ENCODE measurements at regions not wholly inside any gene's neighbourhood (a gene's known extent, or its start where the extent isn't known, plus 50 kb on each side); places are given as distances from the start of the nearest gene placed in this dataset.

DNA sequence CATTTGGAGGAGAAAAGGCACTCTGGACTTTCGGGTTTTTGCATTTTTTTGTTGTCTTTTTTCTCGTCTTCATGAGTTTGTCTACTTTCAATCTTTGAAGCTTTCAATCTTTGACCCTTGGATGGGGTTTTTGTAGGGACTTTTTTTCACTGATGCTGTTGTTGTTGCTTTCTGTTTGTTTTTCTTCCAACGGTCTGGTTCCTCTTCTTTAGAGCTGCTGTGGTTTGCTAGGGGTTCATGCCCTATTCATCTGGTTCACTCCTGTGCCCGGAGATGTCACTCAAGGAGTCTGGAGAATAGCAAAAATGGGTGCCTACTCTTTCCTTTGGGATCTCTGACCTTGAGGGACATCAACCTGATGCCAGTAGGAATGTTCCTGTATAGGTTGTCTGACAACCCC, 378.6 kb upstream of the TYRP1 start:
- H3K4me1 ChIP-seq (ENCODE audit: control insufficient read depth, insufficient read depth, low read length), result no peaks in the 10 kb centered on the region
- H3K9me3 ChIP-seq (ENCODE audit: control insufficient read depth, insufficient read depth, low read depth, low read length), result no peaks in the 10 kb centered on the region
- DNase-seq (ENCODE audit: low read depth, low spot score), result no peak
- no peak overlapping the region for H3K4me3 ChIP-seq (ENCODE audit: low read depth in 2 of 2, low read length in 2 of 2)
- BruUV-seq (replicated peaks), result no TSS peak
- TF ChIP-seq POLR2AphosphoS5 (IDR thresholded peaks at IDR 0.05; ENCODE audit: low read depth, low read length) (no peak), SIN3A (IDR thresholded peaks at IDR 0.05; ENCODE audit: borderline replicate concordance, insufficient read depth, low read depth, low read length) (no peak), TCF7L2 (IDR thresholded peaks at IDR 0.05; ENCODE audit: low read depth, low read length) (no peak)
- TF ChIP-seq, protein P1, sequence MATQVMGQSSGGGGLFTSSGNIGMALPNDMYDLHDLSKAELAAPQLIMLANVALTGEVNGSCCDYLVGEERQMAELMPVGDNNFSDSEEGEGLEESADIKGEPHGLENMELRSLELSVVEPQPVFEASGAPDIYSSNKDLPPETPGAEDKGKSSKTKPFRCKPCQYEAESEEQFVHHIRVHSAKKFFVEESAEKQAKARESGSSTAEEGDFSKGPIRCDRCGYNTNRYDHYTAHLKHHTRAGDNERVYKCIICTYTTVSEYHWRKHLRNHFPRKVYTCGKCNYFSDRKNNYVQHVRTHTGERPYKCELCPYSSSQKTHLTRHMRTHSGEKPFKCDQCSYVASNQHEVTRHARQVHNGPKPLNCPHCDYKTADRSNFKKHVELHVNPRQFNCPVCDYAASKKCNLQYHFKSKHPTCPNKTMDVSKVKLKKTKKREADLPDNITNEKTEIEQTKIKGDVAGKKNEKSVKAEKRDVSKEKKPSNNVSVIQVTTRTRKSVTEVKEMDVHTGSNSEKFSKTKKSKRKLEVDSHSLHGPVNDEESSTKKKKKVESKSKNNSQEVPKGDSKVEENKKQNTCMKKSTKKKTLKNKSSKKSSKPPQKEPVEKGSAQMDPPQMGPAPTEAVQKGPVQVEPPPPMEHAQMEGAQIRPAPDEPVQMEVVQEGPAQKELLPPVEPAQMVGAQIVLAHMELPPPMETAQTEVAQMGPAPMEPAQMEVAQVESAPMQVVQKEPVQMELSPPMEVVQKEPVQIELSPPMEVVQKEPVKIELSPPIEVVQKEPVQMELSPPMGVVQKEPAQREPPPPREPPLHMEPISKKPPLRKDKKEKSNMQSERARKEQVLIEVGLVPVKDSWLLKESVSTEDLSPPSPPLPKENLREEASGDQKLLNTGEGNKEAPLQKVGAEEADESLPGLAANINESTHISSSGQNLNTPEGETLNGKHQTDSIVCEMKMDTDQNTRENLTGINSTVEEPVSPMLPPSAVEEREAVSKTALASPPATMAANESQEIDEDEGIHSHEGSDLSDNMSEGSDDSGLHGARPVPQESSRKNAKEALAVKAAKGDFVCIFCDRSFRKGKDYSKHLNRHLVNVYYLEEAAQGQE (IDR thresholded peaks at IDR 0.05; ENCODE audit: insufficient read depth in 1 of 2, low read depth in 2 of 2, low read length in 1 of 2), result no peak
- TF ChIP-seq, protein P2, sequence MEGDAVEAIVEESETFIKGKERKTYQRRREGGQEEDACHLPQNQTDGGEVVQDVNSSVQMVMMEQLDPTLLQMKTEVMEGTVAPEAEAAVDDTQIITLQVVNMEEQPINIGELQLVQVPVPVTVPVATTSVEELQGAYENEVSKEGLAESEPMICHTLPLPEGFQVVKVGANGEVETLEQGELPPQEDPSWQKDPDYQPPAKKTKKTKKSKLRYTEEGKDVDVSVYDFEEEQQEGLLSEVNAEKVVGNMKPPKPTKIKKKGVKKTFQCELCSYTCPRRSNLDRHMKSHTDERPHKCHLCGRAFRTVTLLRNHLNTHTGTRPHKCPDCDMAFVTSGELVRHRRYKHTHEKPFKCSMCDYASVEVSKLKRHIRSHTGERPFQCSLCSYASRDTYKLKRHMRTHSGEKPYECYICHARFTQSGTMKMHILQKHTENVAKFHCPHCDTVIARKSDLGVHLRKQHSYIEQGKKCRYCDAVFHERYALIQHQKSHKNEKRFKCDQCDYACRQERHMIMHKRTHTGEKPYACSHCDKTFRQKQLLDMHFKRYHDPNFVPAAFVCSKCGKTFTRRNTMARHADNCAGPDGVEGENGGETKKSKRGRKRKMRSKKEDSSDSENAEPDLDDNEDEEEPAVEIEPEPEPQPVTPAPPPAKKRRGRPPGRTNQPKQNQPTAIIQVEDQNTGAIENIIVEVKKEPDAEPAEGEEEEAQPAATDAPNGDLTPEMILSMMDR (IDR thresholded peaks at IDR 0.05), result no peak
- H3K36me3 ChIP-seq (ENCODE audit: control insufficient read depth, insufficient read depth, low read length), result no peaks in the 10 kb centered on the region
- no peak overlapping the region for H3K27ac ChIP-seq (ENCODE audit: low read length)
- ATAC-seq, result no peak
- in situ Hi-C loops (cut with HindIII; ENCODE audit: low pct_unique_long_range_greater_than_20kb, low sequenced_read_pairs) (no loop called here), intact Hi-C loops (cut with micrococcal nuclease; ENCODE audit: unreplicated experiment) (no loop called here)
- CTCF ChIA-PET, result no interaction called here
- H3K27me3 ChIP-seq (ENCODE audit: control insufficient read depth, insufficient read depth, low read length), result no peaks in the 10 kb centered on the region
- POLR2A ChIA-PET, result no interaction called here

DNA sequence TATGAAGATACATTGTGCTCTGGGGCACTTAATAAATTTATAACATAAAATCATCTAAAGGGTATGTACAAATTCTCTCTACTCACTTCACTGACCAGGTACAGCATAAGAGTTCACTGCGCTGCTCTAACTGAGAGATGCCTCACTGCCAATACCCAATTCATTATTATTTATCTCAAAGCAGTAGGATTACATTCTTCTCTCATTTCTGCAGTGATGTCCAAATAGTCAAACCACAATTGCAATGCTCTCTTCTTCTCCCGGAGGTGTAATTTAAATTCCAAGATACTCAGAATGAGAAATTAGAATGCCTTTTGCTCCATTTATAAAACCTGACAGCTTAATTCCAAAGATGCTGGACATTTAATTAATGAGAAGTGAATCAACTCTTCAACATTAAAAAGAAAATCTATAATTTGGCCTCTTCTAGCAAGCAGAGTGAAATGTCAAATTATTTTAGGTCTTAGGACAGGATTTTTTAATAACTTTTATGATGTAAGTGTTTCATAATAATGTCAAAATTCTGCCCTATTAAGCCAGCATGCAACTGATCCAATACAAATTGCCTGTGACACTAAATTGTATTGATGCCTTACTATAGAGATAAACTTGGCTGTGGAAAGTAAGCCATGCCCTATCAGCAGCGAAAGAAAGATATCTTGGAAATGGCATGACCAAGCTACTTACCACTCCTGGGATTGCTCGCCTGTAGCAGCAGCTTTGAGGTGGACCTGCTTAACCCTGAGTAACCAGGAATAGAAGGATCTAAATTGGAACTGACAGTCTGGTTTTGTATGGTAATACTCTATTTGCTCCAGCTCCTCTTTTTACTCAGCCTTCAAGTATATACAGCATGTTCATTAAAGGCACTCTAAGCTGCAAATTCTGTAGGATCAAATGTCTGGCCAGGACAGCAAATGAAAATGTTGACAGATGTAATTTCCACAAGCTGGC, 374.2 kb upstream of the TYRP1 start:
- Histone ChIP-seq H3K27ac (ENCODE audit: low read length) (no peak overlapping the region), H3K36me3 (ENCODE audit: control insufficient read depth, insufficient read depth, low read length) (no peaks in the 10 kb centered on the region), H3K9me3 (ENCODE audit: control insufficient read depth, insufficient read depth, low read depth, low read length) (no peaks in the 10 kb centered on the region), H3K27me3 (ENCODE audit: control insufficient read depth, insufficient read depth, low read length) (no peaks in the 10 kb centered on the region), H3K4me1 (ENCODE audit: control insufficient read depth, insufficient read depth, low read length) (no peaks in the 10 kb centered on the region), H3K4me3 (ENCODE audit: low read depth in 2 of 2, low read length in 2 of 2) (no peak overlapping the region)
- POLR2A ChIA-PET, result no interaction called here
- ATAC-seq (no peak), DNase-seq (ENCODE audit: low read depth, low spot score) (no peak)
- no TSS peak for BruUV-seq (replicated peaks)
- CTCF ChIA-PET, result no interaction called here
- in situ Hi-C loops (cut with HindIII; ENCODE audit: low pct_unique_long_range_greater_than_20kb, low sequenced_read_pairs) (no loop called here), intact Hi-C loops (cut with micrococcal nuclease; ENCODE audit: unreplicated experiment) (no loop called here)
- TF ChIP-seq, protein P2 (IDR thresholded peaks at IDR 0.05), result no peak
- no peak for TF ChIP-seq POLR2AphosphoS5 (IDR thresholded peaks at IDR 0.05; ENCODE audit: low read depth, low read length)
- TF ChIP-seq SIN3A (IDR thresholded peaks at IDR 0.05; ENCODE audit: borderline replicate concordance, insufficient read depth, low read depth, low read length), result no peak
- TF ChIP-seq, protein P1 (IDR thresholded peaks at IDR 0.05; ENCODE audit: insufficient read depth in 1 of 2, low read depth in 2 of 2, low read length in 1 of 2), result no peak
- no peak for TF ChIP-seq TCF7L2 (IDR thresholded peaks at IDR 0.05; ENCODE audit: low read depth, low read length)

Measured in Panc1 (cell line).